ENCODE measurements at regions not wholly inside any gene's neighbourhood (a gene's known extent, or its start where the extent isn't known, plus 50 kb on each side); places are given as distances from the start of the nearest gene placed in this dataset.
"Not testable (repeated sequence)": the region's sequence is repeated elsewhere in the genome, so short reads cannot be mapped to it uniquely, and the experiment has no call there.

DNA sequence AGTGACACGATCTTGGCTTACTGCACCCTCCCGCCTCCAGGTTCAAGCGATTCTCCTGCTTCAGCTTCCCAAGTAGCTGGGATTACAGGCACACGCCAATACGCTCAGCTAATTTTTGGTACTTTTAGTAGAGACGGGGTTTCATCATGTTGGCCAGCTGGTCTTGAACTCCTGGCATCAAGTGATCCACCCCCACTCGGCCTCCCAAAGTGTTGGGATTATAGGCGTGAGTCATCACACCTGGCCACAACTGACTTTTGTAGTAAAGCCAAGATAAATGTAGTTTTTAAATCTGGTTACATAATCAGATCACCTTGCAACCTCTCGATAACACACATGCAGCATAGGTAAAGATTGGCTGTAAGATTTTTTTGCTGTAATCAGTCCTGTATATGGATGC lies 657.5 kb upstream of the DPPA4 start:
- DNase-seq (ENCODE audit: low read depth, low spot score), result no peak

DNA sequence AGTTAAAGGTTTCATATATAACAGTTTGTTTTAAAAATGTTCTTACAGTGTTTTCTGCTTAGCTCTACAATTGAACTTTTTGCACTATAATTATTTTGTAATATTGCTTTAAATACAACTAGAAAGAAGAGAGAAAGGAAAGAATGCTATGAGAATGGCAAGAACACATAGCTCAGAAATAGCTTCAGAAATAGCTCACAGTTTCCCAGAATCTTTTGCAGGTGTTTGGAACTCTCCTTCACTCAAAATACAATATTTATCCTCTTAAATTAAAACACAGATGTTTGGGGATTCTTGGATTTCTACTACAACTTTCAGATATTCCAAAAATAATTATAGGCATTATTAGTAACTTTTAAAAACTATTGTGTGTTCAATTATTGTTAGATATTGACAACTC lies 658.0 kb upstream of the DPPA4 start:
- no peak for DNase-seq (ENCODE audit: low read depth, low spot score)

DNA sequence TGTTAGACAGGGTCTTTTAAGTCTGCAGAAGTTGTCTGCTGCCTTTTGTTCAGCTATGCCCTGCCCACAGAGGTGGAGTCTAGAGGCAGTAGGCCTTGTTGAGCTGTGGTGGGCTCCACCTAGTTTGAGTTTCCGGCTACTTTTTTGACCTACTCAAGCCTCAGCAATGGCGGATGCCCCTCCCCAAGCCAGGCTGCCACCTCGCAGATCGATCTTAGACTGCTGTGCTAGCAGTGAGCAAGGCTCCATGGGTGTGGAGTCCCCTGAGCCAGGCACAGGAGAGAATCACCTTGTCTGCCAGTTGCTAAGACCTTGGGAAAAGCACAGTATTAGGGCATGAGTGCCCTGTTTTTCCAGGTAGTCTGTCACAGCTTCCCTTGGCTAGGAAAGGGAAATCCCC lies 664.6 kb upstream of the DPPA4 start:
- not testable (repeated sequence) for DNase-seq (ENCODE audit: low read depth, low spot score)

DNA sequence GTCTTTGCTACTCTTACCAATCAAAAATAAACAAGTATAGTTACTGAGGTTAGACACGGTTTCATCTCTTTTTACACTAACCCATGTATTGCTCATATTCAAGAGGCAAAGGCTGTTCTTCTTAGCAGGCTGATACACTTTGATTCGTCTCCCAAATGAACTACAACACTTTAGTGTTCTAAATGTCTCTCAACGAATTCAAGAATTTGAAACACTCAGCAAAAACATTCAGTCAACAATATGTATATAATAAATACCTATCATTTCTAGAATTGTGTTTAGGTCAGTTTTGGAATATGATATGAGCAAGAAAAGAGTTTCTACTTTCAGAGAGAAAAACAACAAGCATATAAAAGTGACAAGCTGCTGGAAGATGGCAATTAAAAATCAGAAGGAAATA lies 669.6 kb upstream of the DPPA4 start:
- DNase-seq (ENCODE audit: low read depth, low spot score), result no peak

DNA sequence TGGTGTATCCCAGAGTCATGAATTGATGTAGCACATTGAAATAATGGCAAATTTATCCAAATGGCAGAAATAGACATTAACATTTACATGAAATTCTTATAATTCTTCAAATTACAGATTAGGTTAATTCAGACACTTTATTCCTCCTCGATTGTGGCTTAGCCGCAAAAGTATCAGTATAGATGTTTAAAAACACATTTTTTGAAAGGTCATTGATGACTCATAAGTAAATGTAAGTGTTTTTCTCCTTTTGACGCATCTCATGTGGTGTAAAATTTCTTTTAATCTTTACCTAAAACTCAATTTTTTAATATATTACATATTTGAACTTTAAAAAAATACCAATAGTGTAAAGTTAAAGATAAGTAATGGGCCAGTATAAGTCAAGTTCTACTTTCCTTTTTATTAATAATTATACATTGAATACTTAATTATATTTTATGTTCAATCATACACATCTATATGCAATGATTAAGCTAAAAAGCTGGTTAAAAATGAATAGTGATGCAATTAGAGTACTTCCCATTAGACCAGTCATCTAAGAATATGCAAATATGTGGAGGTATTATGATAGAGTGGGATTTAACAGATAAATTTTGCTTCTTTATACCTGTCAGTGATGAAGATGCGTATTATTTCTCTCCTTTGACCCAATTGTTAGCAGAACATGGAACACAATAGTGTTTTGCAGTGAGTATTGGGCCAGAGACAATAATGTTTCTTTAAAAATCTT lies 678.1 kb upstream of the DPPA4 start:
- DNase-seq (ENCODE audit: low read depth, low spot score), result no peak

DNA sequence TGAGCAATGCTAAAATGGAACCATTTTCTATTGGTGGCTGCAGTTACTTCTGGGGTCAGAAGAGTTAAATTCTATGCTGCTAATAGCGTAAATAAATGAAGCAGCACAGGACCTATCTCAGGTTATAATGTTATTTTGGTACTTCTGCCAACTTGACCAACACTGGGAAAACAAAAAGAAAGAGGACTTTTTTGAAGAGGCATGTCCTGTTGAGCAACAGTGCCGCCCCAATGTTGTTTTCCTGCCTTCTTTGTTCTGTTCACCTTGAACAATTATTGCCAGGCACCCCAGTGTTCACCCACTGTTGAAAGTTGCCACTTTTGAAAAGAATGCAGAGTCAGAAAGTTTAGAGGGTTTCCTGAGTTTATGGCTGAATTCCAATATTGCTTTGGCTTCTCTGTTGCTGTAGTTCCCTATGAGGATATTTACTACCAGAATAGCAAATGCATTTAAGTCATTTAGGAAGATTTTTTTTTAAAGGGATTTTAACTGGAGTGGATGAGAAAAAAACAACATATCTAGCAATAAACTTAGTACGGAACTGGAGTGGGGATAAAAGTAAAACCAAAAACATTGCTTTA lies 679.0 kb upstream of the DPPA4 start:
- no peak for DNase-seq (ENCODE audit: low read depth, low spot score)

DNA sequence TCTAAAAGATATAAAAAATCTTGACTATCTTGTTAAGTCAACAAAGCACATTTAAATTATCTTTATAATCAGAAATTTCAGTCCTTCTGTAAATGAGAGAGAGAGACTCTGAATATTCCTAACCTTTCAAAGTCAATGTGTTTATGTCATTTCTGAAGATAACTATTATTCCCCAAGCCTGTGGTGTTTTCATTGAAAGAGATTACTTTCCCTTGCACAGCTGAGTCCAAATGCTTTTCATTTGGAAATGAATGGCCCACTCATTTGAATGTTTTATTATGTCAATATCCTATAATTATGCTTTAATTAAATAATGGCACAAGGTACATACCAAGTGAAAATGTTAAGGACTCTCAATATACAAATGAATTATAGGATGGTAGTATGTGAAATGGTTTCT lies 680.0 kb upstream of the DPPA4 start:
- DNase-seq (ENCODE audit: low read depth, low spot score), result no peak

DNA sequence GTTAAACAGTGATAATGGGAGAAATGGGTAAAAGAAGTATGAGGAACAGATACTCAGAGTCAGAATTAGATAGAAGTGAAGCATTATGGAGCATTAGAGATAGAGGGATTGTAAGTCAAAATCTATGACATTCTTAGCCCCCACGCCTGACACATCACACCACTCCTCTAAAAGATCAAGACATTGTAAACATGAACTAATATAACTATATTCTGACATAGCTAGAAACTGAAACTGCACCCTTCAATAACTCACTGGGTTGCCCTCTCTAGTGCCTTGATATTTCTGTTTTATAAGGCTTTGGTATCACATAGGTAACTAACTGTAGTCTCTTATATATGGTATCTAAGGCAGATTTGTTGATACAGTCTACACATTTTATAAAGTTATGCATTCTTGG lies 684.3 kb upstream of the DPPA4 start:
- no peak for DNase-seq (ENCODE audit: low read depth, low spot score)

DNA sequence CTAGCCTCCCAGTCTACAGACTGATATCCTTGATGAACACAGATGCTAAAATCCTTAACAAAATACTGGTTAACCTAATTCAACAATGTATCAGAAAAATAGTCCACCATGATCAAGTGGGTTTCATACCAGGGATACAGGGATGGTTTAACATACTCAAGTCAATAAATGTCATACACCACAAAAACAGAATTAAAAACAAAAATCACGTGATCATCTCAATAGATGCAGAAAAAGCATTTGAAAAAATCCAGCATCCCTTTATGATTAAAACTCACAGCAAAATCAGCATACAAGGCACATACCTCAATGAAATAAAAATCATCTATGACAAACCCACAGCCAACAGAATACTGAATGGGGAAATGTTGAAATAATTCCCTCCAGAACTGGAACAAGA lies 685.7 kb upstream of the DPPA4 start:
- DNase-seq (ENCODE audit: low read depth, low spot score), result not testable (repeated sequence)

DNA sequence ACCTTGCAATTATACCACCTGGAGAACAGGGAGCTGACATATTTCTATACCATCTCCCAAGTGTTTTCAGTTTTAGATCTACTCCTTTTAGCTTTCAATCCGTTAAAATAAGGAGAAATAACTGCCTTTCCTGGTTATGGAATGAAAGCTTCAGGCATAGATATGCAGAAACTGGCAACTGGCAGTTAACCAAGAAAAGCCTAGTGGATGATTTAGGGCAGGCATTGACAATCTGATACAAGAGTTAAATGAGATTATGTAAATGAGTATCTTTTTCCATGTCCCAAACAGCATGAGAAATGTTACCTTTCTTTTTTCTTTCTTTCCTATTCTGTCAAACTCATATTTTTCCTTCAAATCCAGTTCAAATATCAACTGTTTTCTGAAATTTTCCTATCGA lies 689.1 kb upstream of the DPPA4 start:
- DNase-seq (ENCODE audit: low read depth, low spot score), result no peak

DNA sequence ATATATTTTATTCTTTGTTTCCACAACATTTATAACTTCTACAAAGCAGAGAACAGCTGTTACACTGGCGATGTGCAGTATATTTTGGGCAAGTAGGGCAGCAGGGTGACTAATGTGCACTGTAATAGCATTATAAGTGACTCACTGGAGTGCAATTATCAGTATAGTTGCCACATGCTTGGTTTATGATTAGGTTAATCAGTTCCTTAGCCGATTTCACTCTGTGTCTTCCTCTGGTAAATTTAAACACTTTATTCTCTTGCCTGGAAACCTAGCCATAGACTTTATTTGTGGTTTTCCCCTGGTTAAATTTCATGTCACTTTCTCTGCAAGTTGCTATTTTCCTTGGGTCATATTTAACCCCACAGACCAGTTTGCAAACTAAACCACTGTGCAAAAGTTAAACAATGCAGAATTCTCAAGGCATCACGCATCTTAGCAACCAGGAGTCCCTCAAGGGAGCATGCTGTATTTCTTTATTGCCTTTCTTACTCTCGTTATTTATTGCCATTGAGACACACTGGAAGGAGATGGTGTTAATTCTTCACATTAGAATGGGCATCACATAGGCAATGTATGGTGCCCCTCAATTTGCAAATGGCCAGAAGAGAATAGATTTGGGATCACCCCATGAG lies 690.2 kb upstream of the DPPA4 start:
- no peak for DNase-seq (ENCODE audit: low read depth, low spot score)

DNA sequence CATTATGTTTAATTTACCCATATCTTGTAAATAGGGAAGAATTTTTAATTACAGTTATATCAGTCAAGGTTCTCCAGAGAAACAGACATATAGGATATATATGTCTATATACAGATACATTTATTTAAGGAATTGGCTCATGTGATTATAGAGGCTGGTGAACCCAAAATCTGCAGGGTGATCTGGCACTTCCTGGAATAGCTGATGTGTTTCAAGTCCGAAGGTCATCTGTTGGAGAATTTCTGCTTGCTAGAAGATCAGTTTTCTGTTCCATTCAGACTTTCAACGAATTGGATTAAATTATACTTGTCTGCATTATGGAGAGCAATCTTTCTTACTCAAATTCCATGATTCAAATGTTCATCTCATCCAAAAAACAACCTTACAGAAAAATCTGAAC lies 694.6 kb upstream of the DPPA4 start:
- no peak for DNase-seq (ENCODE audit: low read depth, low spot score)

DNA sequence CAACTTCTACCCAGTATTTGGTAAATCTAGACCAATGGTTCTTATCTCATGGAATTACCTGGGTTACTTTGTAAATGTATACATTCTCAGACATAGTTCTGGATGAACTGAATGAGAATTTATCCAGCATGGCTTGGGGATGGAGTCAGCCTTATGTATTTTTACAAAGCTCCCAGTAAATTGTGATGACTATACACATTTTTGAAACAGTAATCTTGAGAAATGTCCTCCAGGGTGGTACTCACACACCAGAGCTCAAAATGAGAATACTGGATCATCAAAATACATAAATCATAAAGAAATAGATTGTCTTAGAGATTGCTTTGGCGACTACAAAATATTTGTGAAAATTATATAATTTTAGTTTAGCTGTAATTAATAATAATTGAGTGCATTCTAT lies 722.1 kb upstream of the DPPA4 start:
- DNase-seq (ENCODE audit: low read depth, low spot score), result no peak

DNA sequence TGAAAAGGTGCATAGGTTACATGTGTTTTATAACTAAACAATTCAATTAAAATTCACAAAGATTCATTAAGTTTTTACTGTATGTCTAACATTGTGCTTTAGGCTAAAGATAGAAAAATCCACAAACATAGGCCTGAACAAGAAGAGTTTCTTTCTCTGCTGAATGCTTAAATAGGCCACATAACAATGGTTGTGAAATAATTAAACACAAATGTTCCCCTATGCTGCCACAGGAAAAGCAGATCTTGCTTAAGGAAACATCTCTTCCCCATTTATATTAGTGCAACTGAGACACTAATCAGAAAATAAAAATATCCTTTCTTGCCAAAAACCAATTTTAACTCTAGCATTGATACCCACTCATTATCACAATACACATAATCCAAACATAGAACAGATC lies 725.4 kb upstream of the DPPA4 start:
- DNase-seq (ENCODE audit: low read depth, low spot score), result no peak

DNA sequence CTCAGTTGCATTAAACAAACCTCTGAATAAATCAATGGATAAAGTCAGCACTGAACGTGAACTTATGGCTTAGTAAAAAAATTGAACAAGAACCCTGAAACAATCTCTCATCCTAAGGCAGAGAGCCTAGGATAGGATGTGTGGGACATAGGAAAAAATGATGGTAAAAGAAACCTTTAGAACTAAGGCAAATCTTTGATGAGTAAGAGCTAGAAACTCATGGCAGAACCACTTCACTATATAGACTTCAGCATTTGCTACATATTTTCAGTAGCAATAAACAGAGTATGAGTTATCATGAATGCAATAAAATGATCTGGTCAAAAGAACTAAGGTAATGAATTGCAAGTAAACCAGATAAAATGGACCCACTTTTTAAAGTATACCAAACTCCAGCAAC lies 725.8 kb upstream of the DPPA4 start:
- no peak for DNase-seq (ENCODE audit: low read depth, low spot score)

DNA sequence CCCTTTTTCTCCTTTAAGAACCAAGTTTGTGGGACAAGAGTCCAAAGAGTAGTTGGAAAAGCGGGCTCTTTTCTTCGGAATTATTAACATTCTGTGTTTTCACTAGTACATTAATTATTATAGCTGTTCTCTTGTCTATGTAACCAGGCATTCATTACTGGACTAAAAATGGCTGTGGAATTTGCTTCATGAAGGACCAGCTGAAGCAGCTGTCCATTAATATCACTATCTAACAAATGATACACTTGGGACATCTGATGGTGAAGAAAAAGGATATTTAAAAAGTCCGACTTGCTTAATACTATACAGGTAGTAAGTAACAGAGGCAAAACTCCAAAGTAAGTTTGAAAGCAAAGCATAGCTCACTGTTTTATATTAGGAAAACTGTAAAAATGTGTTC lies 728.9 kb upstream of the DPPA4 start:
- DNase-seq (ENCODE audit: low read depth, low spot score), result no peak

DNA sequence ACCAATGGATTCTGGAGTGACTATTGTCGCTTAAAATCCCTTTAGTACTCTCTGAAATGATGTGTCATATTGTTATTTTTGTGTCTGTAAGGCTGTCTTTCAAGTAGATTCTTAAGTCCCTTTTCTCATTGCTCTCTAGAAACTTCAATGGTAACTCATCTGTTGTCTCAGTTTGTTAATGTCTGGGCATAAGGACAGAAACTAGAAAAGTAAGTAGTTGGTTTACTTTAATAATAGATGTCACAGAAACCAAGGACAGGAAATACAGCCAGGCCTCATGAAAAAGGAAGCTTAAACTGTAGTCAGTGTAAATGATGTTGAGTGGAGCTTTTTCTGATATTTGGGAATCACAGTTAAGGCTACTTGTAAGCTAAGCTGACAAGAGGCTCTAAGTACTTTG lies 730.2 kb upstream of the DPPA4 start:
- no peak for DNase-seq (ENCODE audit: low read depth, low spot score)

DNA sequence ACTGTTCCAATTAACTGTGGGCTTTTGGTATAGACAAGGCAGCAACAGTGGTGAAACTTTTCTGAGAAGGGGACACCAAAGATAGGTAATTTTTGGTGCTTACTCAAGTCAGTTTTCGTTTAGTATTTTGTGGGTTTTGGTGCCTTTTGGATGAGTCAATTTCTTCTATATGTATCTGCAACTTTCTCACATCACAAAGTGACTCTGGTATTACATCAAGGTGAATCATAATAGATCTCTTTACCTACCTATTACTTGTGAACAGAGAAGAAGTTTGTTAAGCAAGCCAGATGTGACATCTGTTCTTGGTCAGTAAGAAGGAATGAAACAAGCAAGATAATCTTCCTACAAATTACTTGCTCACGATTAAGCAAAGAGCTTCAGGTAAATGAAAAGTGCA lies 732.4 kb upstream of the DPPA4 start:
- no peak for DNase-seq (ENCODE audit: low read depth, low spot score)

DNA sequence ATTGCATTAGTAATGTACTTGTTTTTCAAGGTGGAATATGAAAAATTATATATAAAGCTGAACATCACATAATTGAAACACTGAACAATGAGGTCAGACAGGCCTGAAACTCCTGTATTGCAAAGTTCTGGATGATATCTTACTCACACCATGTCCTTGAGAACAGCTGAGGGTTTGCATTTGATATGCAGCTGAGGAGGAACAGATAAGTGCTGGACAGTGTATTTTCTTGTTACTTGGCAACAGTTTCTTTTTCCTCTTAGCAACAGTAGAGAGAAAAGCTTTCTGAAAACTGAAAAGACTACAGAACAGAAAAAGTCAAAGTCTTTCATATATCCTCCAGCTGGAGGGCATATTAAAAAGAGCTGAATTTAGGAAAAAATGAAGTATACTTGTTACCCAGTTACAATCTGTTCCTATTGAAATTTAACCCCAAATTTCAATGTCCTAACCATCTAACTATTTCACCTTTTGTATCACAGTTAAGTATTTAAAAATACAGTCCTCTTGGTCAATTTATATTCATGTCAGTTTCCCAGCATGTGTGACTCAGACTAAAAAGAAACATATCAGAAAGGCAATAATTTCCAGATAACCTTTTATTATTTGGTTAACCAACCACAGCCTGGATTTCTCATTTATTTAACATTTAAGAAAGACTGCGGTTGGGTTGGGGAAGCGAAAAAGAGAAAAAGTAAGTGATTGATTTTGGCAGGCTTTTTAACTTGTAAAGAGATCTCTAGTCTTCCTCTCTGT lies 733.0 kb upstream of the DPPA4 start:
- DNase-seq (ENCODE audit: low read depth, low spot score), result no peak

DNA sequence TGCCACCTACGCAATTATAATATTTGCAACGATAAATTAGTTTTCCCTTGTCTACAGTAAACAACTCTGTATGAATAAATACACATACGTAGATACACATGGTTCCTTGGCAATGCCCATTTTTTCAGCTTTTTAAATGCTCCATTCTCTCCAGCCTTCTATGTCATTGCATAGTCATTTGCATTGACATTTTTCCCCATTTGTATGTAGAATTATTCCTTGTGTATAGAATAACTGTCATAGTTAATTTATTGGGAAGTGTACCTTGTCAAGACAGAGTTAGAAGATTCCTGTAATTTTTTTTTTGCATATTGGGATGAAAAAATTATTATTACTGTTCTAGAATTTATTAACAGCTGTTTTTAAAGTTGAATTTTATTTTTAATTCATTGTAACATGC lies 736.7 kb upstream of the DPPA4 start:
- DNase-seq (ENCODE audit: low read depth, low spot score), result no peak

DNA sequence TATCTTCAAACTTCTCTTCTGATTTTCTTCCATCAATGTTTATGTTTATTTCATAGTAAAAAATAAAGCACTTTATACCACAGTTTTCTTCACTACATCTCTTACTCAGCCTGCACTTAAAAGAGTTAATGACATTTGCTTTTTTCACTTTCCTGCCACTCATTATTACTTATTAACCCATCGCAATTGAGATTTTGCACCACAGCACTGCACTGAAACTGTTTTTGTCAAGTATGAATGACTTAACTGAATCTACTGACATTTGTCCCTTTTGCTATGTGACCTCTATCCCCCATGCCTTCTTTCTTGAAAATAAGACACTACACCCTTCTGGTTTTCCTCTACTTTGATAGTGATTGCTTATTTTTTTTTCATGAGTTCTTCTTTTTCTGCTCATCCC lies 739.7 kb upstream of the DPPA4 start:
- DNase-seq (ENCODE audit: low read depth, low spot score), result no peak

DNA sequence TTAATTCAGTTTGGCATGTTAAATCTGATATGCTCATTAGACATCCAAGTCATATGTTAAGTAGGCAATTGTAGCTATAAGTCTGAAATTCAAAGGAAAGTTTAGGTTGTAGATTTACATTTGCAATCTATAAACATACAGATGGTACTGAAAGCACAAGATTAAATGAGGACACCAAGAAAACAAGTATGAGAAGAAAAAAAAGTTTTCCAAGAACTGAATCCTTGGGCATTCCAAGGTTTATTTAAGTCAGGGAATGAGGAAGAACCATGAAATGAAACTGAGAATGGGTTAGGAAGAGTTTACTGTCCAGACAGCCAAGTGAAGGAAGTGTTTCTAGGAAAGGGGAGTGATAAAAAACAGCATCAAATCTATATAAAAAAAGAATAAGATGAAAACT lies 756.1 kb upstream of the DPPA4 start:
- no peak for DNase-seq (ENCODE audit: low read depth, low spot score)
